GM12872 (cell line): ENCODE measurements at regions not wholly inside any gene's neighbourhood (a gene's known extent, or its start where the extent isn't known, plus 50 kb on each side); places are given as distances from the start of the nearest gene placed in this dataset.

Experiments used
- CTCF ChIP-seq: IDR thresholded peaks from 3 replicates; pipeline ENCODE4 v1.5.1; 2011; ENCODE audit warnings: low read depth, mild to moderate bottlenecking, low read length, moderate library complexity; ENCODE audit not compliant: insufficient read depth

- TF ChIP-seq CTCF, result no peak
Observed at GRCh38 chr13:30047154-30047874, 196.9 kb upstream of the UBL3 start.

GRCh38 chr13:30045916-30046704 is 195.7 kb upstream of the UBL3 start:
- TF ChIP-seq CTCF, result no peak

GRCh38 chr13:30044932-30045331 is 194.5 kb upstream of the UBL3 start:
- TF ChIP-seq CTCF, result no peak

- no peak for TF ChIP-seq CTCF
Observed at GRCh38 chr13:30043631-30043925, 193.2 kb upstream of the UBL3 start.

GRCh38 chr13:30042891-30043630 is 192.6 kb upstream of the UBL3 start:
- no peak for TF ChIP-seq CTCF

- TF ChIP-seq CTCF, result no peak
Observed at GRCh38 chr13:30042272-30042671, 191.9 kb upstream of the UBL3 start.

GRCh38 chr13:30039511-30039911 is 189.1 kb upstream of the UBL3 start:
- TF ChIP-seq CTCF, result no peak
